SK-N-SH (cell line): ENCODE measurements at regions not wholly inside any gene's neighbourhood (a gene's known extent, or its start where the extent isn't known, plus 50 kb on each side); places are given as distances from the start of the nearest gene placed in this dataset.
A peak's percentile ranks its signal among the peaks of the same experiment; 100 is the strongest.

Source experiments
- CTCF ChIA-PET: fragments of 300-600, 350-600 bp; formaldehyde crosslinking; extraction: SDS; loops from one replicate; lab custom pipeline; 2021; lab: Yijun Ruan, JAX
- POLR2A ChIA-PET: fragments of 350-600 bp; sonication (Branson Sonifier 250); formaldehyde crosslinking; extraction: SDS; loops from one replicate; lab custom pipeline; 2020; ENCODE audit warnings: antibody characterized with exemption, inconsistent platforms; lab: Yijun Ruan, JAX
- DNase-seq: peaks from one replicate; pipeline ENCODE4 v3.0.0; 2012
- H2AFZ ChIP-seq: fragments of 200-600 bp; sonication (generic); 2 replicates; pipeline ENCODE4 v1.8.1; 2016; ENCODE audit warnings: antibody characterized with exemption, mild to moderate bottlenecking, low read depth
- H3F3A ChIP-seq: fragments of 200-600 bp; sonication (generic); replicated peaks from 2 replicates; pipeline ENCODE3; 2016; ENCODE audit warnings: antibody characterized with exemption, mild to moderate bottlenecking; ENCODE audit not compliant: insufficient read depth
- H3K27ac ChIP-seq, 2 experiments: fragments of 200-500 bp in 1 of 2; fragments of 200-600 bp in 1 of 2; sonication (Bioruptor generic) in 1 of 2; sonication (generic), shearing (Covaris generic) in 1 of 2; 2 replicates each; pipeline versions ENCODE4 v1.5.1 to v1.6.1; 2014 to 2016; ENCODE audit warnings: low read depth in 2 of 2, inconsistent platforms in 1 of 2, low read length in 1 of 2, mild to moderate bottlenecking in 1 of 2, mixed read lengths in 1 of 2
- H3K27me3 ChIP-seq: fragments of 200-600 bp; sonication (generic), shearing (Covaris generic); 2 replicates; pipeline ENCODE4 v1.6.1; 2016; ENCODE audit warnings: mixed run types; ENCODE audit not compliant: insufficient read depth
- H3K36me3 ChIP-seq, 2 experiments: fragments of 200-500 bp in 1 of 2; fragments of 200-600 bp in 1 of 2; sonication (Bioruptor generic) in 1 of 2; sonication (generic) in 1 of 2; replicated peaks in 1 of 2; 2 replicates each; pipeline versions ENCODE3 to v1.5.1; 2014 to 2016; ENCODE audit warnings: low read length in 1 of 2, mild to moderate bottlenecking in 1 of 2; ENCODE audit not compliant: insufficient read depth in 2 of 2, control insufficient read depth in 1 of 2
- H3K4me1 ChIP-seq, 2 experiments: fragments of 200-500 bp in 1 of 2; fragments of 200-600 bp in 1 of 2; sonication (Bioruptor generic) in 1 of 2; sonication (generic), shearing (Covaris generic) in 1 of 2; 2 replicates each; pipeline versions ENCODE4 v1.5.1 to v1.6.1; 2014 to 2016; ENCODE audit warnings: low read depth in 1 of 2, low read length in 1 of 2, mixed run types in 1 of 2; ENCODE audit not compliant: insufficient read depth in 2 of 2, control insufficient read depth in 1 of 2
- H3K4me2 ChIP-seq: fragments of 200-600 bp; sonication (generic), shearing (Covaris generic); 2 replicates; pipeline ENCODE4 v1.6.1; 2017; ENCODE audit warnings: mixed run types
- H3K4me3 ChIP-seq, 2 experiments: fragments of 200-500 bp in 1 of 2; fragments of 200-600 bp in 1 of 2; sonication (Bioruptor generic) in 1 of 2; sonication (generic), shearing (Covaris generic) in 1 of 2; 2 replicates each; pipeline versions ENCODE4 v1.5.1 to v1.8.1; 2014 to 2016; ENCODE audit warnings: low read depth in 2 of 2, inconsistent platforms in 1 of 2, low read length in 1 of 2, mild to moderate bottlenecking in 1 of 2, mixed read lengths in 1 of 2, moderate library complexity in 1 of 2
- H3K79me2 ChIP-seq: fragments of 200-600 bp; sonication (generic); 2 replicates; pipeline ENCODE4 v1.8.1; 2017; ENCODE audit warnings: mild to moderate bottlenecking; ENCODE audit not compliant: insufficient read depth
- H3K9ac ChIP-seq: fragments of 200-600 bp; sonication (generic); 2 replicates; pipeline ENCODE4 v1.6.1; 2017; ENCODE audit warnings: mixed run types
- H3K9me2 ChIP-seq: fragments of 200-600 bp; sonication (generic); 2 replicates; pipeline ENCODE4 v1.6.1; 2017; ENCODE audit warnings: mixed run types
- H3K9me3 ChIP-seq: fragments of 200-600 bp; sonication (generic); 2 replicates; pipeline ENCODE4 v1.6.1; 2017; ENCODE audit warnings: mixed run types, mild to moderate bottlenecking, moderate library complexity
- H4K20me1 ChIP-seq: fragments of 200-600 bp; sonication (generic); 2 replicates; pipeline ENCODE4 v1.6.1; 2017; ENCODE audit warnings: mild to moderate bottlenecking, mixed run types; ENCODE audit not compliant: insufficient read depth
- CTCF ChIP-seq: fragments of 200-600 bp; sonication (generic); IDR thresholded peaks from 2 replicates; pipeline ENCODE4 v1.6.1; 2017; ENCODE audit warnings: antibody characterized with exemption, mild to moderate bottlenecking, moderate library complexity
- EP300 ChIP-seq, 2 experiments: IDR thresholded peaks; 2 replicates each; pipeline versions ENCODE4 v1.4.0 to v1.6.1; 2012; ENCODE audit warnings: borderline replicate concordance in 1 of 2, low read depth in 1 of 2, low read length in 1 of 2
- FOSL2 ChIP-seq: IDR thresholded peaks from 2 replicates; pipeline ENCODE4 v1.4.0; 2012; ENCODE audit warnings: low read depth, mild to moderate bottlenecking, moderate library complexity, borderline replicate concordance
- IRF3 ChIP-seq: fragments of 150-350 bp; IDR thresholded peaks from 2 replicates; pipeline ENCODE4 v1.6.1; 2016; ENCODE audit warnings: mild to moderate bottlenecking, low read depth, low read length
- MXI1 ChIP-seq: IDR thresholded peaks from 2 replicates; pipeline ENCODE4 v1.6.1; 2012; ENCODE audit warnings: mild to moderate bottlenecking, low read depth, low read length, improper control_type of control experiment
- RAD21 ChIP-seq: IDR thresholded peaks from 2 replicates; pipeline ENCODE4 v1.6.1; 2012; ENCODE audit warnings: mild to moderate bottlenecking, low read length
- RCOR1 ChIP-seq: fragments of 150-350 bp; IDR thresholded peaks from 2 replicates; pipeline ENCODE4 v1.6.1; 2017; ENCODE audit warnings: antibody characterized with exemption, low read length
- SMC3 ChIP-seq: IDR thresholded peaks from 2 replicates; pipeline ENCODE4 v1.6.1; 2012; ENCODE audit warnings: low read depth, low read length, improper control_type of control experiment
- USF1 ChIP-seq: IDR thresholded peaks from 2 replicates; pipeline ENCODE4 v1.4.0; 2012; ENCODE audit warnings: low read depth, borderline replicate concordance
- WGBS: methylation state at CpG from one replicate; pipeline ENCODE4 v1.1.6; 2017; ENCODE audit warnings: low lambda C conversion rate; 5-methylcytosine and 5-hydroxymethylcytosine counted together

GRCh38 chr11:81966340-81966739, 767.3 kb downstream of the FAM181B start:
- CTCF ChIA-PET = interaction anchor here (1.4 kb wide), 1 partner anchor 19 kb away, joined by 4 read pairs; no protein-coding TSS in a partner anchor
- no peak for TF ChIP-seq SMC3
- no peak for TF ChIP-seq USF1
- TF ChIP-seq FOSL2 = no peak
- TF ChIP-seq, all 33 proteins: peak for 0
- no peaks in the 10 kb centered on the region for H3K79me2 ChIP-seq
- 40% methylated on average over 3 of the region's 3 CpGs for WGBS
- POLR2A ChIA-PET = no interaction called here
- no peak for DNase-seq
- no peaks in the 10 kb centered on the region for H3F3A ChIP-seq
- no peaks in the 10 kb centered on the region for H3K9me2 ChIP-seq
- H2AFZ ChIP-seq = no peak overlapping the region
- H3K27me3 ChIP-seq = no peaks in the 10 kb centered on the region
- no peaks in the 10 kb centered on the region for H4K20me1 ChIP-seq
- H3K9me3 ChIP-seq = no peaks in the 10 kb centered on the region
- H3K9ac ChIP-seq = no peak overlapping the region
- H3K4me3 ChIP-seq = no peak overlapping the region
- no peak overlapping the region for H3K27ac ChIP-seq
- H3K4me1 ChIP-seq = no peaks in the 10 kb centered on the region
- H3K4me2 ChIP-seq = no peak overlapping the region
- H3K36me3 ChIP-seq = no peaks in the 10 kb centered on the region

- ChIA-PET CTCF (no interaction called here), POLR2A (no interaction called here)
- Histone ChIP-seq H3K9me3 (no peaks in the 10 kb centered on the region), H3K4me2 (no peak overlapping the region), H3K36me3 (no peaks in the 10 kb centered on the region), H3K9me2 (no peaks in the 10 kb centered on the region), H2AFZ (0 out of 2 replicates have a peak overlapping the region, but pooled peaks have one; percentile 27), H3K9ac (no peak overlapping the region), H3K79me2 (no peaks in the 10 kb centered on the region), H3F3A (no peaks in the 10 kb centered on the region), H3K27me3 (no peaks in the 10 kb centered on the region), H4K20me1 (no peaks in the 10 kb centered on the region), H3K27ac (no peak overlapping the region), H3K4me1 (no peaks in the 10 kb centered on the region), H3K4me3 (no peak overlapping the region; a peak in 1 of 4 replicates)
- TF ChIP-seq RCOR1 (no peak), RAD21 (0 out of 2 replicates have a peak, but pooled peaks have one; percentile 9), IRF3 (no peak), EP300 (IDR thresholded peaks at IDR 0.05; ENCODE audit: borderline replicate concordance in 1 of 2, low read depth in 1 of 2, low read length in 1 of 2) (no peak), CTCF (peak; percentile 59), MXI1 (no peak), SMC3 (0 out of 2 replicates have a peak, but pooled peaks have one; percentile 2)
- WGBS = 26% methylated on average over 3 of the region's 3 CpGs
- DNase-seq = peak; percentile 8
Observed at GRCh38 chr11:81963018-81963417, 770.6 kb downstream of the FAM181B start.
